HEK293T (cell line): ENCODE measurements at regions not wholly inside any gene's neighbourhood (a gene's known extent, or its start where the extent isn't known, plus 50 kb on each side); places are given as distances from the start of the nearest gene placed in this dataset.
"Not testable (repeated sequence)": the region's sequence is repeated elsewhere in the genome, so short reads cannot be mapped to it uniquely, and the experiment has no call there.

Experiments used
- CTCF ChIA-PET: fragments of 350-600 bp; formaldehyde crosslinking; extraction: SDS; loops from one replicate; lab custom pipeline; 2021; ENCODE audit warnings: antibody characterized with exemption, inconsistent platforms; lab: Yijun Ruan, JAX
- POLR2A ChIA-PET: fragments of 350-600 bp; formaldehyde crosslinking; extraction: SDS; loops from one replicate; lab custom pipeline; 2020; ENCODE audit warnings: antibody characterized with exemption, inconsistent platforms; lab: Yijun Ruan, JAX
- DNase-seq: peaks from one replicate; pipeline ENCODE4 v3.0.0; 2012; ENCODE audit warnings: mixed read lengths; ENCODE audit errors: extremely low spot score
- ARNT ChIP-seq: fragments of 450-650 bp; IDR thresholded peaks from 2 replicates; pipeline ENCODE4 v1.6.1; 2017; ENCODE audit warnings: mild to moderate bottlenecking
- BHLHE40 ChIP-seq: fragments of 450-650 bp; IDR thresholded peaks from 2 replicates; pipeline ENCODE4 v1.6.1; 2016; ENCODE audit warnings: mild to moderate bottlenecking, moderate library complexity, borderline replicate concordance
- CTBP1 ChIP-seq: fragments of 450-650 bp; IDR thresholded peaks from 2 replicates; pipeline ENCODE4 v1.6.1; 2016; ENCODE audit warnings: borderline replicate concordance
- ELF4 ChIP-seq: fragments of 450-650 bp; IDR thresholded peaks from 2 replicates; pipeline ENCODE4 v1.6.1; 2017; ENCODE audit warnings: antibody characterized with exemption
- FOXA1 ChIP-seq: fragments of 450-650 bp; IDR thresholded peaks from 2 replicates; pipeline ENCODE4 v1.6.1; 2016; ENCODE audit warnings: mild to moderate bottlenecking
- FOXK2 ChIP-seq: fragments of 450-650 bp; IDR thresholded peaks from 2 replicates; pipeline ENCODE4 v1.6.1; 2016; ENCODE audit warnings: mild to moderate bottlenecking
- FOXM1 ChIP-seq: fragments of 450-650 bp; IDR thresholded peaks from 2 replicates; pipeline ENCODE4 v1.6.1; 2017; ENCODE audit warnings: mild to moderate bottlenecking, borderline replicate concordance
- HDGF ChIP-seq: fragments of 450-650 bp; IDR thresholded peaks from 2 replicates; pipeline ENCODE4 v1.6.1; 2017; ENCODE audit warnings: antibody characterized with exemption, borderline replicate concordance
- L3MBTL2 ChIP-seq: fragments of 450-650 bp; conservative IDR thresholded peaks from 2 replicates; pipeline ENCODE4 v1.6.1; 2016; ENCODE audit warnings: mild to moderate bottlenecking
- LEF1 ChIP-seq: fragments of 450-650 bp; IDR thresholded peaks from 2 replicates; pipeline ENCODE4 v1.6.1; 2017; ENCODE audit warnings: mild to moderate bottlenecking, borderline replicate concordance
- NFRKB ChIP-seq: fragments of 450-650 bp; IDR thresholded peaks from 2 replicates; pipeline ENCODE4 v1.6.1; 2016; ENCODE audit warnings: mild to moderate bottlenecking, moderate library complexity
- PKNOX1 ChIP-seq: fragments of 450-650 bp; IDR thresholded peaks from 2 replicates; pipeline ENCODE4 v1.6.1; 2016
- SP1 ChIP-seq: fragments of 450-650 bp; IDR thresholded peaks from 2 replicates; pipeline ENCODE4 v1.6.1; 2017
- SUZ12 ChIP-seq: fragments of 450-650 bp; IDR thresholded peaks from 2 replicates; pipeline ENCODE4 v1.6.1; 2016; ENCODE audit warnings: mild to moderate bottlenecking
- TARDBP ChIP-seq: fragments of 450-650 bp; IDR thresholded peaks from 2 replicates; pipeline ENCODE4 v1.6.1; 2016
- ZNF384 ChIP-seq: fragments of 450-650 bp; IDR thresholded peaks from 2 replicates; pipeline ENCODE4 v1.6.1; 2016

GRCh38 chr6:48505621-48506020 is 394.6 kb upstream of the PTCHD4 start:
- no peak for DNase-seq
- ChIA-PET CTCF (no interaction called here), POLR2A (no interaction called here)
- TF ChIP-seq CTBP1 (no peak), HDGF (no peak), FOXK2 (no peak), SUZ12 (no peak), LEF1 (no peak), L3MBTL2 (no peak), FOXM1 (no peak)

- CTCF ChIA-PET, POLR2A ChIA-PET, DNase-seq: not testable (repeated sequence)
Observed at GRCh38 chr6:48493432-48493831, 382.4 kb upstream of the PTCHD4 start.

GRCh38 chr6:48490658-48491057 is 379.7 kb upstream of the PTCHD4 start:
- POLR2A ChIA-PET = no interaction called here
- CTCF ChIA-PET = interaction anchor here (0.5 kb wide), 1 partner anchor 965 kb away, joined by 3 read pairs; no protein-coding TSS in a partner anchor
- TF ChIP-seq FOXM1 = no peak
- no peak for TF ChIP-seq ELF4
- no peak for TF ChIP-seq FOXA1
- TF ChIP-seq PKNOX1 = no peak
- TF ChIP-seq HDGF = no peak
- TF ChIP-seq SP1 = no peak
- no peak for TF ChIP-seq BHLHE40
- TF ChIP-seq CTBP1 = no peak
- TF ChIP-seq L3MBTL2 = no peak
- no peak for TF ChIP-seq FOXK2
- no peak for TF ChIP-seq NFRKB
- no peak for TF ChIP-seq LEF1
- no peak for TF ChIP-seq SUZ12
- no peak for TF ChIP-seq ZNF384
- no peak for TF ChIP-seq ARNT
- no peak for TF ChIP-seq TARDBP
- DNase-seq = no peak

GRCh38 chr6:48486876-48487275 is 375.9 kb upstream of the PTCHD4 start:
- POLR2A ChIA-PET = no interaction called here
- TF ChIP-seq HDGF (no peak), NFRKB (no peak), ARNT (no peak), L3MBTL2 (no peak), SP1 (no peak), FOXK2 (no peak), FOXM1 (no peak), BHLHE40 (no peak), TARDBP (no peak), FOXA1 (no peak), ZNF384 (no peak), LEF1 (no peak), ELF4 (no peak), PKNOX1 (no peak), SUZ12 (no peak), CTBP1 (no peak)
- CTCF ChIA-PET = no interaction called here

GRCh38 chr6:48486373-48486772 is 375.4 kb upstream of the PTCHD4 start:
- POLR2A ChIA-PET = no interaction called here
- CTCF ChIA-PET = no interaction called here
- no peak for DNase-seq
- TF ChIP-seq HDGF (no peak), ELF4 (no peak)

More at GRCh38 chr6:48486876-48487275, 375.9 kb upstream of the PTCHD4 start:
- DNase-seq = no peak

- DNase-seq = no peak
- CTCF ChIA-PET = interaction anchor here (0.6 kb wide), 1 partner anchor 388 kb away, joined by 3 read pairs; no protein-coding TSS in a partner anchor
- POLR2A ChIA-PET = no interaction called here
- no peak for TF ChIP-seq FOXA1
- TF ChIP-seq ZNF384 = no peak
- no peak for TF ChIP-seq LEF1
- TF ChIP-seq SUZ12 = no peak
- TF ChIP-seq L3MBTL2 = no peak
- no peak for TF ChIP-seq ARNT
- TF ChIP-seq PKNOX1 = no peak
- no peak for TF ChIP-seq FOXM1
- TF ChIP-seq NFRKB = no peak
- TF ChIP-seq ELF4 = no peak
- TF ChIP-seq BHLHE40 = no peak
- no peak for TF ChIP-seq SP1
- no peak for TF ChIP-seq FOXK2
- no peak for TF ChIP-seq TARDBP
Observed at GRCh38 chr6:48476257-48476656, 365.3 kb upstream of the PTCHD4 start.

GRCh38 chr6:48475275-48475674 is 364.3 kb upstream of the PTCHD4 start:
- TF ChIP-seq HDGF (no peak), L3MBTL2 (no peak), CTBP1 (no peak), ZNF384 (no peak), SP1 (no peak), NFRKB (no peak), ELF4 (no peak)
- no peak for DNase-seq
- ChIA-PET CTCF (no interaction called here), POLR2A (no interaction called here)
